CD4-positive, alpha-beta T cell treated with Interleukin-21 for 1 hour (primary cell): ENCODE measurements at regions not wholly inside any gene's neighbourhood (a gene's known extent, or its start where the extent isn't known, plus 50 kb on each side); places are given as distances from the start of the nearest gene placed in this dataset.

Source experiments
- DNase-seq: peaks from one replicate; pipeline ENCODE4 v3.0.0-alpha.2; 2020

- no peak for DNase-seq
These were observed 72.3 kb upstream of the NAALADL2 start for GRCh38 chr3:174786825-174787224.

- DNase-seq, result no peak
These were observed 68.0 kb upstream of the NAALADL2 start for GRCh38 chr3:174791161-174791560.

DNA sequence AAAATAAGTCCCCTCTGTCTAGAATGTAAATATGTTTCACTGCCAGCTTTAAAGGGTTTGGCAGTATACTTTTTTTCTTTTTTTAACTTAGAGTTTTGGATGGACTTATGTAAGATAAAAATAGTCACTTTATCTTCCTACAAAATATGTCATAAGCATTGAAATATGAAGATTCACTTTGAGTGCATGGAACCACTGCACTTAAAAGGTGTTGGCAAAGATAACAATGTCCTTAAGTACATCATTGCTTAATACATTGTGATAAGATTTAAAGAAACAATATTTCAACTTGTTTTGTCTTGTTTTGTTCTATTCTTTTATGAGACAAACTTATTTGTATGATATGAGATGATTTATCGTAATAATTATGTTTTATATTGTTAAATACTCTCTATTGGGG, 66.3 kb upstream of the NAALADL2 start:
- no peak for DNase-seq
